HuH-7 (cell line): ENCODE measurements at regions not wholly inside any gene's neighbourhood (a gene's known extent, or its start where the extent isn't known, plus 50 kb on each side); places are given as distances from the start of the nearest gene placed in this dataset.

Experiments used
- DNase-seq: peaks from one replicate; pipeline ENCODE4 v3.0.0; 2011; ENCODE audit warnings: low spot score

GRCh38 chr12:65598688-65599087 lies 225.6 kb upstream of the HMGA2 start:
- DNase-seq, result no peak

GRCh38 chr12:65602253-65602609 lies 222.1 kb upstream of the HMGA2 start:
- DNase-seq, result no peak

GRCh38 chr12:65602610-65603295 lies 221.5 kb upstream of the HMGA2 start:
- DNase-seq, result peak; percentile 70

GRCh38 chr12:65603438-65604351 lies 220.6 kb upstream of the HMGA2 start:
- DNase-seq, result peak; percentile 26

- no peak for DNase-seq
These were observed 219.3 kb upstream of the HMGA2 start for GRCh38 chr12:65605019-65605418.

- peak; percentile 13 for DNase-seq
These were observed 218.1 kb upstream of the HMGA2 start for GRCh38 chr12:65606008-65606766.

GRCh38 chr12:65607401-65607841 lies 216.9 kb upstream of the HMGA2 start:
- no peak for DNase-seq

- DNase-seq, result no peak
These were observed 215.9 kb upstream of the HMGA2 start for GRCh38 chr12:65608319-65608916.

- DNase-seq, result no peak
These were observed 214.9 kb upstream of the HMGA2 start for GRCh38 chr12:65609359-65609771.

GRCh38 chr12:65611396-65611795 lies 212.9 kb upstream of the HMGA2 start:
- no peak for DNase-seq

- no peak for DNase-seq
These were observed 211.8 kb upstream of the HMGA2 start for GRCh38 chr12:65612440-65612839.

- DNase-seq, result no peak
These were observed 210.6 kb upstream of the HMGA2 start for GRCh38 chr12:65613692-65614091.

GRCh38 chr12:65614259-65614889 lies 209.9 kb upstream of the HMGA2 start:
- no peak for DNase-seq

- DNase-seq, result no peak
These were observed 209.2 kb upstream of the HMGA2 start for GRCh38 chr12:65615118-65615517.

- no peak for DNase-seq
These were observed 208.3 kb upstream of the HMGA2 start for GRCh38 chr12:65616022-65616421.

- DNase-seq, result no peak
These were observed 205.7 kb upstream of the HMGA2 start for GRCh38 chr12:65618588-65618987.

GRCh38 chr12:65619018-65619417 lies 205.3 kb upstream of the HMGA2 start:
- DNase-seq, result no peak

- no peak for DNase-seq
These were observed 204.2 kb upstream of the HMGA2 start for GRCh38 chr12:65620046-65620445.

GRCh38 chr12:65622056-65622455 lies 202.2 kb upstream of the HMGA2 start:
- no peak for DNase-seq

- no peak for DNase-seq
These were observed 200.8 kb upstream of the HMGA2 start for GRCh38 chr12:65623507-65623906.

- no peak for DNase-seq
These were observed 199.7 kb upstream of the HMGA2 start for GRCh38 chr12:65624554-65625086.
